Mucosa of descending colon (tissue), 3 donors: ENCODE measurements at regions not wholly inside any gene's neighbourhood (a gene's known extent, or its start where the extent isn't known, plus 50 kb on each side); places are given as distances from the start of the nearest gene placed in this dataset.
"Not testable (repeated sequence)": the region's sequence is repeated elsewhere in the genome, so short reads cannot be mapped to it uniquely, and the experiment has no call there.

Experiments used
- ATAC-seq: fragments of 200-7000 bp; cut with Tn5 transposase; one replicate; pipeline ENCODE4 v1.9.1; 2020; ENCODE audit warnings: mild to moderate bottlenecking, moderate library complexity
- DNase-seq, 3 donors: peaks; one replicate each; pipeline ENCODE4 v3.0.0-alpha.2; 2020
- H3K36me3 ChIP-seq: fragments of 200-600 bp; one replicate; pipeline ENCODE4 v1.8.0; 2021; ENCODE audit warnings: low read depth, mild to moderate bottlenecking
- H3K4me1 ChIP-seq: fragments of 200-600 bp; one replicate; pipeline ENCODE4 v1.8.0; 2021; ENCODE audit warnings: low read depth, mild to moderate bottlenecking
- H3K4me3 ChIP-seq: fragments of 200-600 bp; one replicate; pipeline ENCODE4 v1.8.0; 2021; ENCODE audit warnings: mild to moderate bottlenecking
- H3K9me3 ChIP-seq: fragments of 200-600 bp; one replicate; pipeline ENCODE4 v1.8.0; 2021; ENCODE audit warnings: mild to moderate bottlenecking
- intact Hi-C, 2 donors: fragments of 100-400 bp; cut with DNase I in 1 of 2; cut with micrococcal nuclease in 1 of 2; formaldehyde crosslinking; loops; one replicate each; pipeline versions ENCODE4 v1.11.0 to v1.11.1; 2022; cut with DNase I, micrococcal nuclease
- TF ChIP-seq, protein P1 (sequence below): fragments of 200-600 bp; IDR thresholded peaks from one replicate; pipeline ENCODE4 v1.8.0; 2022; ENCODE audit warnings: antibody characterized with exemption, mild to moderate bottlenecking
- donor health status: DM: no; HTN: no; CAD: no; lungs with moderate emphysema.
- donor health status: DM: no; HTN: no; CAD: no.
- donor health status: DM: no; HTN: yes; CAD: no.

GRCh38 chr22:22321743-22322611 lies 77.4 kb downstream of the VPREB1 start:
- DNase-seq (peak; percentile 58 to 79 (median 73)), ATAC-seq (peak; percentile 97)
- H3K4me3 ChIP-seq, H3K4me1 ChIP-seq, intact Hi-C loops, H3K9me3 ChIP-seq, H3K36me3 ChIP-seq: not testable (repeated sequence)
- TF ChIP-seq, protein P1, sequence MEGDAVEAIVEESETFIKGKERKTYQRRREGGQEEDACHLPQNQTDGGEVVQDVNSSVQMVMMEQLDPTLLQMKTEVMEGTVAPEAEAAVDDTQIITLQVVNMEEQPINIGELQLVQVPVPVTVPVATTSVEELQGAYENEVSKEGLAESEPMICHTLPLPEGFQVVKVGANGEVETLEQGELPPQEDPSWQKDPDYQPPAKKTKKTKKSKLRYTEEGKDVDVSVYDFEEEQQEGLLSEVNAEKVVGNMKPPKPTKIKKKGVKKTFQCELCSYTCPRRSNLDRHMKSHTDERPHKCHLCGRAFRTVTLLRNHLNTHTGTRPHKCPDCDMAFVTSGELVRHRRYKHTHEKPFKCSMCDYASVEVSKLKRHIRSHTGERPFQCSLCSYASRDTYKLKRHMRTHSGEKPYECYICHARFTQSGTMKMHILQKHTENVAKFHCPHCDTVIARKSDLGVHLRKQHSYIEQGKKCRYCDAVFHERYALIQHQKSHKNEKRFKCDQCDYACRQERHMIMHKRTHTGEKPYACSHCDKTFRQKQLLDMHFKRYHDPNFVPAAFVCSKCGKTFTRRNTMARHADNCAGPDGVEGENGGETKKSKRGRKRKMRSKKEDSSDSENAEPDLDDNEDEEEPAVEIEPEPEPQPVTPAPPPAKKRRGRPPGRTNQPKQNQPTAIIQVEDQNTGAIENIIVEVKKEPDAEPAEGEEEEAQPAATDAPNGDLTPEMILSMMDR: peak; percentile 69

GRCh38 chr22:22322792-22323191 lies 78.2 kb downstream of the VPREB1 start:
- H3K4me1 ChIP-seq: no peaks in the 10 kb centered on the region
- ATAC-seq: no peak
- DNase-seq: no peak
- H3K4me3 ChIP-seq: no peak overlapping the region
- intact Hi-C loops: no loop called here
- H3K9me3 ChIP-seq: no peaks in the 10 kb centered on the region
- no peaks in the 10 kb centered on the region for H3K36me3 ChIP-seq
- TF ChIP-seq, protein P1: no peak

DNA sequence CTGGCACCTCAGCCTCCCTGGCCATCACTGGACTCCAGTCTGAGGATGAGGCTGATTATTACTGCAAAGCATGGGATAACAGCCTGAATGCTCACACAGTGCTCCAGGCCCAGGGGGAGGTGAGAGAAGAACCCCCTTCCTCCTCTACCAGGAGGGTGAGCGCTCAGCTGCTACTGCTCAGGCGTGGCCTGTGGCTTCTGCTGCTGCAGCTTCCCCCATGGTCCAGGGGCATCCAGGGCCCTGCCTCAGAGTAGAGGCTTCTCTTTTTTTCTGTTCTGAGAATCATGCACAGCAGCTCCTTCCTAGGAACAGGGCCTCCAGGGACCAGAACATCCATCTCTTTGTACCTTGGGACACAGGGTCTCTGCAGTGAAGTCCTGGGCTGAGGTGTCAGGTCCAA lies 83.1 kb downstream of the VPREB1 start:
- TF ChIP-seq, protein P1: no peak
- DNase-seq (no peak), ATAC-seq (no peak)
- intact Hi-C loops: no loop called here
- Histone ChIP-seq H3K9me3 (no peaks in the 10 kb centered on the region), H3K4me1 (no peaks in the 10 kb centered on the region), H3K4me3 (no peak overlapping the region), H3K36me3 (no peaks in the 10 kb centered on the region)

- intact Hi-C loops: no loop called here
- no peaks in the 10 kb centered on the region for H3K4me1 ChIP-seq
- TF ChIP-seq, protein P1: no peak
- no peaks in the 10 kb centered on the region for H3K9me3 ChIP-seq
- no peak overlapping the region for H3K4me3 ChIP-seq
- no peak for DNase-seq
- no peak for ATAC-seq
- no peaks in the 10 kb centered on the region for H3K36me3 ChIP-seq
Observed at GRCh38 chr22:22329792-22330191, 85.2 kb downstream of the VPREB1 start.

GRCh38 chr22:22335640-22336039 lies 91.1 kb downstream of the VPREB1 start:
- H3K4me1 ChIP-seq, H3K4me3 ChIP-seq, H3K9me3 ChIP-seq, ATAC-seq, intact Hi-C loops, DNase-seq, H3K36me3 ChIP-seq: not testable (repeated sequence)

- H3K9me3 ChIP-seq, intact Hi-C loops, H3K4me3 ChIP-seq, H3K36me3 ChIP-seq, ATAC-seq, H3K4me1 ChIP-seq, DNase-seq: not testable (repeated sequence)
Observed at GRCh38 chr22:22336333-22336732, 91.7 kb downstream of the VPREB1 start.

GRCh38 chr22:22338778-22339177 lies 94.2 kb downstream of the VPREB1 start:
- intact Hi-C loops, DNase-seq, H3K36me3 ChIP-seq, ATAC-seq, H3K4me3 ChIP-seq, H3K4me1 ChIP-seq, H3K9me3 ChIP-seq: not testable (repeated sequence)
